Esophagus (tissue), 2 donors: ENCODE measurements at regions not wholly inside any gene's neighbourhood (a gene's known extent, or its start where the extent isn't known, plus 50 kb on each side); places are given as distances from the start of the nearest gene placed in this dataset.
A peak's percentile ranks its signal among the peaks of the same experiment; 100 is the strongest.

ENCODE experiments used
- H3K27ac ChIP-seq, 2 donors: one replicate each; pipeline ENCODE4 v1.5.1; 2013; ENCODE audit warnings: low read depth in 2 of 2, mild to moderate bottlenecking in 2 of 2, inconsistent platforms in 1 of 2, low read length in 1 of 2, moderate library complexity in 1 of 2
- H3K27me3 ChIP-seq, 2 donors: one replicate each; pipeline ENCODE4 v1.6.1; 2013; ENCODE audit warnings: low read length in 2 of 2, control low read depth in 1 of 2, mild to moderate bottlenecking in 1 of 2; ENCODE audit not compliant: insufficient read depth in 2 of 2, control insufficient read depth in 1 of 2
- H3K36me3 ChIP-seq, 2 donors: one replicate each; pipeline ENCODE4 v1.6.1; 2013; ENCODE audit warnings: low read length in 1 of 2; ENCODE audit not compliant: control insufficient read depth in 2 of 2, insufficient read depth in 2 of 2
- H3K4me1 ChIP-seq, 2 donors: one replicate each; pipeline ENCODE4 v1.6.1; 2013; ENCODE audit warnings: low read length in 1 of 2; ENCODE audit not compliant: control insufficient read depth in 2 of 2, insufficient read depth in 2 of 2
- H3K4me3 ChIP-seq, 2 donors: one replicate each; pipeline ENCODE4 v1.5.1; 2013; ENCODE audit warnings: low read length in 2 of 2, mild to moderate bottlenecking in 2 of 2, low read depth in 1 of 2, moderate library complexity in 1 of 2
- H3K9me3 ChIP-seq, 2 donors: one replicate each; pipeline ENCODE4 v1.6.1; 2013; ENCODE audit warnings: mild to moderate bottlenecking in 2 of 2, low read depth in 1 of 2, low read length in 1 of 2, moderate library complexity in 1 of 2; ENCODE audit not compliant: control insufficient read depth in 2 of 2, insufficient read depth in 1 of 2
- WGBS, 2 donors: extraction: QIAGEN DNeasy Blood & Tissue Kit; methylation state at CpG; one replicate each; pipeline ENCODE4 v1.1.7; 2013; 5-methylcytosine and 5-hydroxymethylcytosine counted together
- donor health status: healthy with polysubstance abuse.
- donor health status: Bipolar disorder and iron deficiency.

- H3K4me1 ChIP-seq: peaks cover 0 to 4% of the 10 kb centered on the region in 2 donors
- H3K9me3 ChIP-seq: peaks cover 6 to 7% of the 10 kb centered on the region in 2 donors
- H3K27ac ChIP-seq: no peak overlapping the region
- WGBS, 2 donors: 54 to 62% methylated on average over 9 of the region's 9 CpGs
- no peak overlapping the region for H3K4me3 ChIP-seq
- peaks cover 0 to 3% of the 10 kb centered on the region in 2 donors for H3K27me3 ChIP-seq
- no peaks in the 10 kb centered on the region for H3K36me3 ChIP-seq
Measured at GRCh38 chr2:579351-579886, 97.8 kb downstream of the TMEM18 start.

GRCh38 chr2:576292-576691 is 100.9 kb downstream of the TMEM18 start:
- H3K4me3 ChIP-seq: no peak overlapping the region

GRCh38 chr2:575727-576236 is 101.4 kb downstream of the TMEM18 start:
- Histone ChIP-seq H3K27me3 (peaks cover 0 to 3% of the 10 kb centered on the region in 2 donors), H3K27ac (no peak overlapping the region)
- WGBS, 2 donors: 64 to 72% methylated on average over 1 of the region's 1 CpG

More at GRCh38 chr2:576292-576691, 100.9 kb downstream of the TMEM18 start:
- Histone ChIP-seq H3K4me1 (peaks cover 0 to 4% of the 10 kb centered on the region in 2 donors), H3K27ac (no peak overlapping the region), H3K9me3 (peaks cover 6 to 7% of the 10 kb centered on the region in 2 donors), H3K36me3 (no peaks in the 10 kb centered on the region), H3K27me3 (peaks cover 0 to 3% of the 10 kb centered on the region in 2 donors)

GRCh38 chr2:575030-575726 is 102.0 kb downstream of the TMEM18 start:
- no peak overlapping the region for H3K4me3 ChIP-seq
- 82 to 90% methylated on average over 14 of the region's 14 CpGs for WGBS, 2 donors
- H3K27ac ChIP-seq: no peak overlapping the region
- H3K9me3 ChIP-seq: peaks cover 6 to 7% of the 10 kb centered on the region in 2 donors
- peaks cover 0 to 3% of the 10 kb centered on the region in 2 donors for H3K27me3 ChIP-seq
- peaks cover 0 to 4% of the 10 kb centered on the region in 2 donors for H3K4me1 ChIP-seq
- no peaks in the 10 kb centered on the region for H3K36me3 ChIP-seq

More at GRCh38 chr2:575727-576236, 101.4 kb downstream of the TMEM18 start:
- Histone ChIP-seq H3K9me3 (peaks cover 6 to 7% of the 10 kb centered on the region in 2 donors), H3K36me3 (no peaks in the 10 kb centered on the region), H3K4me1 (peaks cover 0 to 4% of the 10 kb centered on the region in 2 donors), H3K4me3 (no peak overlapping the region)

- no peak overlapping the region for H3K4me3 ChIP-seq
- H3K36me3 ChIP-seq: no peaks in the 10 kb centered on the region
- peaks cover 0 to 3% of the 10 kb centered on the region in 2 donors for H3K27me3 ChIP-seq
- no peaks in the 10 kb centered on the region for H3K4me1 ChIP-seq
- WGBS, 2 donors: 62 to 67% methylated on average over 6 of the region's 6 CpGs
- H3K27ac ChIP-seq: no peak overlapping the region
- H3K9me3 ChIP-seq: peaks cover 3 to 7% of the 10 kb centered on the region in 2 donors
Measured at GRCh38 chr2:573805-574392, 103.3 kb downstream of the TMEM18 start.

- Histone ChIP-seq H3K4me3 (no peak overlapping the region), H3K9me3 (peaks cover 3 to 7% of the 10 kb centered on the region in 2 donors), H3K27ac (no peak overlapping the region), H3K36me3 (no peaks in the 10 kb centered on the region), H3K27me3 (peaks cover 0 to 3% of the 10 kb centered on the region in 2 donors), H3K4me1 (peaks cover 0 to 2% of the 10 kb centered on the region in 2 donors)
- WGBS, 2 donors: 80 to 82% methylated on average over 9 of the region's 9 CpGs
Measured at GRCh38 chr2:573025-573424, 104.2 kb downstream of the TMEM18 start.

- Histone ChIP-seq H3K9me3 (no peaks in the 10 kb centered on the region), H3K36me3 (no peaks in the 10 kb centered on the region), H3K27ac (no peak overlapping the region), H3K4me3 (no peak overlapping the region), H3K27me3 (peaks cover 0 to 6% of the 10 kb centered on the region in 2 donors), H3K4me1 (peaks cover 0 to 2% of the 10 kb centered on the region in 2 donors)
- WGBS, 2 donors: 73 to 74% methylated on average over 3 of the region's 3 CpGs
Measured at GRCh38 chr2:569681-570080, 107.5 kb downstream of the TMEM18 start.

GRCh38 chr2:568639-569235 is 108.5 kb downstream of the TMEM18 start:
- Histone ChIP-seq H3K27me3 (peaks cover 0 to 6% of the 10 kb centered on the region in 2 donors), H3K27ac (no peak overlapping the region), H3K9me3 (no peaks in the 10 kb centered on the region), H3K4me1 (peaks cover 0 to 2% of the 10 kb centered on the region in 2 donors), H3K4me3 (no peak overlapping the region), H3K36me3 (no peaks in the 10 kb centered on the region)
- 62 to 63% methylated on average over 4 of the region's 4 CpGs for WGBS, 2 donors

GRCh38 chr2:567865-568638 is 109.2 kb downstream of the TMEM18 start:
- Histone ChIP-seq H3K36me3 (no peaks in the 10 kb centered on the region), H3K27me3 (peaks cover 0 to 6% of the 10 kb centered on the region in 2 donors), H3K9me3 (no peaks in the 10 kb centered on the region), H3K4me3 (no peak overlapping the region), H3K4me1 (peaks cover 0 to 2% of the 10 kb centered on the region in 2 donors), H3K27ac (peak overlapping the region in 1 of 2 donors; percentile 24)
- 41 to 56% methylated on average over 27 of the region's 27 CpGs for WGBS, 2 donors
